GM11168 (cell line): ENCODE measurements at regions not wholly inside any gene's neighbourhood (a gene's known extent, or its start where the extent isn't known, plus 50 kb on each side); places are given as distances from the start of the nearest gene placed in this dataset.

Experiments used
- in situ Hi-C: fragments of 300-500 bp; cut with MboI; formaldehyde crosslinking; loops from one replicate; pipeline ENCODE4 v1.12.0; 2022; ENCODE audit warnings: low sequenced_read_pairs; ENCODE audit not compliant: unreplicated experiment

DNA sequence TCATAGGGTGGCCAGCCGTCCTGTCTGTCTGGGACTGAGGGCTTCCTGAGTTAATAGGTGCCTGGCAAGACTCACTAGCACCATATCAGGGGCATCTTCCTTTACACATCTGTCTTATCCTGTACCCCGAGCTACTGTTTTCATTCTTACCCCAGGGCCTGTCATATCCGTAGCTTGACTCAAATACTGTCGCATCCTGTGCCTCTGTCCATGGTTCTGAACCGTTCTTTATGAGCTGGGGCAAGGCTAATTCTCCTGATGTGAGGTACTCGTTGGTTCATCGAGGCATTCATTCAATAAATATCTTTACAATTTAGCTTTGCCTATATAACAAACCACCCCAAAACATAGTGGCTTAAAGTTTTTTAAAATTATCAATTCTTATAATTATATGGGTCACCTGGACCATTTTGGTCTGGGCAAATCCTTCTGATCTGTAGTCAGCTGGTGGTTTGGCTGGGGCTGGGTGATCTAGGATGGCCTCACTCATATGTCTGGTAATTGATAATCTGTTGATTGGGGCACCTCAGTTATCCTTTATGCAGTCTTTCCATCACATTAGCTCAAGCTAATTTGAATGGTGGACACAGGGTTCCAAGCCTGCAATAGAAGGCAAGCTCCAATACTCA is 121.2 kb downstream of the TLE3 start:
- in situ Hi-C loops = loop anchor here (25.0 kb wide), 1 partner anchor 511 kb away; no protein-coding TSS in a partner anchor

DNA sequence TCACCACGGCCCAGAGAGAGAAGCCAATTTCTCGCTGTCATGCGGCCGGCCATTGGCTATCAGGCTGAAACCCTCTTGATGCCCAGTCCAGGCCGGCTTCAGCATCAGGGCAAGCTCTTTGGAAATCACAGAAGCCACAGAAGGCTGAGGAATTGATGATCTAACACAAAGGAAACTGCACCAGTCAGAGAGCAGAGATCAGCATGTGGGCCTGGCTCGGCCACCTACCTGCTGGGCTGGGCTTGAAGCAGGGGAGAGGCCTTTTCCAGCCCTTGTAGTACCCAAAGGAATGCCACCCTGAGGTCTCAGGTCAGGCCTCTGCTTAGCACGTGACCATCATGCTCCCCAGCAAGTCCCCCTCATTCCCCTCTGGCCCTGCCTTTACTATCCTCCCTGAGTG is 119.1 kb downstream of the TLE3 start:
- in situ Hi-C loops = loop anchor here (25.0 kb wide), 1 partner anchor 509 kb away; no protein-coding TSS in a partner anchor

DNA sequence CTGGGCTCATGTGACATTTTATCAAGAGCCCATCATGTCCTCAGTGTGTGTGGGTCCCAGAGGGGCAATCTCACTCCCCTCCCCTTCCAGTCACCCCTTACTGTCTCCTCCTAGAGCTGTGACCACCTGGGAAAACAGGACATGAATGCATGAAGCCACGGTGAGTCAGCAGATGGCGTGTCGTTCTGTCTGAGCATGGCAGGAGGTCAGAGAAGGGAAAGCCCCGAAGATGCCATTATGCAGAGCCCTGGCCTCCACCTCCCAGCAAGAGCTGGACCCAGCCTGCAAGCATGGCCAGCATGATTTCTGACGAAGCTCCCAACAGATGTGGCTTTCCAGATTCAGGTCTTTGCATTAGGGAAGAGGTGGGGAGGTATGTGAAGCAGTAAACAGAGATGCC is 118.5 kb downstream of the TLE3 start:
- in situ Hi-C loops = loop anchor here (25.0 kb wide), 1 partner anchor 508 kb away; no protein-coding TSS in a partner anchor

DNA sequence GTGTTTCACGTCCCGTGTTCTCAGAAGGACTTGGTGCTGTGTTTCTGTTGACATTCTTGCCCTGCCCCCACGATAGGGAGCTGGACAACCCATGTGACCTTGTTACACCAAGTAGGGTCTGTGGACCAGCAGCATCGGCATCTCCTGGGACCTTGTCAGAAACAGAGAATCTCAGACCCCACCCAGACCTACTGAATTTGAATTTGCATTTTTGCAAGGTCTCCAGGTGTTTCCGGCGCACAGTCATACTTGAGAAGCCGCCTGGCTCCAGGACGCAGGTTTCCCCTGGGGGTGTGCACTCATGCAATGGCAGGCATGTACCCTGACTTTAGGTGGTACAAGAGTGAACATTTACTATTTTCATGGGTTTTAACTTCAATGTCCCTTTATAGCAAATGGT is 117.9 kb downstream of the TLE3 start:
- in situ Hi-C loops = loop anchor here (25.0 kb wide), 1 partner anchor 508 kb away; no protein-coding TSS in a partner anchor

DNA sequence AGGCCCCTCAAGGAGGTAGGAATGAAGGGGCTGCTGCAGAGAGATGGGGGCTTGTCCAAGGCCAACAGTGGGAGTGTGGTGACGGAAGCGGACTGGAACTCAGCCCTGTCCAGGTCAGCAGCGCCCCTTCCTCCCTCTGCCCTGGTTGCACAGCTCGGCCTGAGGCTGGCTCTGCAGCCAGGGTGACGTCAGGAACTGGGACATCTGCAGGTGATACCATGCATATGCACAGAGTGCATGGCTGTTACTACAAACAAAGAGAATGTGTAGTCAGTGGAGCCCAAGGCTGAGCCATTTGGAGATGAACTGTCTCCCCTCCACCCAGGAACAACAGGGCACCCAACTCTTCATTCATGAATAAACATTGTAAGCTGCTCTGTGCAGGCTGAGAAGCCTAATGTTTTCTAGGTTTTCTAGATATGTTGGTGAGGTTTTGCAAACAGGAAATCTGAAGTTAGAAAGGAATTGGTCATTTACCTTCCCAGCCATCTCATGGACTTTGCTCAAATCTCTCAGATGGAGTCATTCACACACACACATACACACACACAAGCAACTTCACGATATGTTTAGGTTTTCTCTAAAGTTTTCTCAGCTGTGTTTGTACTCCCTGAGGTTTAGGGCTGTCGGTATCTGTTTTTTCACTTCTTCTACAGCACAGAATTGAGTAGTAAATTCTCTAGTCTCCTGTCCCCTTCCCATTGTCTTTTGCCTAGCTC is 117.2 kb downstream of the TLE3 start:
- in situ Hi-C loops = loop anchor here (25.0 kb wide), 1 partner anchor 507 kb away; no protein-coding TSS in a partner anchor

DNA sequence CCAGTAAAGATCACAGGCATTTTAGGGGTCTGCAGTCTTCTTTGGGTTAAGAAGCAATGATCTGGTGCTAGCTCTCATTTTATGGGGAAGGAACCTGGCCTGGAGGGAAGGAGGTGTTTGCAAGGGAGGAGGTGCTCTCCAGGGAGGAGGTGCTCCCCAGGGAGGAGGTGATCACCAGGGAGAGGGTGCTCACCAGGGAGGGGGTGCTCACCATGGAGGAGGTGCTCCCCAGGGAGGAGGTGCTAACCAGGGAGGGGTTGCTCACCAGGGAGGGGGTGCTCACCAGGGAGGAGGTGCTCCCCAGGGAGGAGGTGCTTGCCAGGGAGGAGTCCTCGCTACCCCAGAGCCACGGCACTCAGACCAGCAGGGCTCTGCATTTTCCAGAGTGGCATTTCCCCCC is 115.7 kb downstream of the TLE3 start:
- in situ Hi-C loops = loop anchor here (25.0 kb wide), 1 partner anchor 505 kb away; no protein-coding TSS in a partner anchor

DNA sequence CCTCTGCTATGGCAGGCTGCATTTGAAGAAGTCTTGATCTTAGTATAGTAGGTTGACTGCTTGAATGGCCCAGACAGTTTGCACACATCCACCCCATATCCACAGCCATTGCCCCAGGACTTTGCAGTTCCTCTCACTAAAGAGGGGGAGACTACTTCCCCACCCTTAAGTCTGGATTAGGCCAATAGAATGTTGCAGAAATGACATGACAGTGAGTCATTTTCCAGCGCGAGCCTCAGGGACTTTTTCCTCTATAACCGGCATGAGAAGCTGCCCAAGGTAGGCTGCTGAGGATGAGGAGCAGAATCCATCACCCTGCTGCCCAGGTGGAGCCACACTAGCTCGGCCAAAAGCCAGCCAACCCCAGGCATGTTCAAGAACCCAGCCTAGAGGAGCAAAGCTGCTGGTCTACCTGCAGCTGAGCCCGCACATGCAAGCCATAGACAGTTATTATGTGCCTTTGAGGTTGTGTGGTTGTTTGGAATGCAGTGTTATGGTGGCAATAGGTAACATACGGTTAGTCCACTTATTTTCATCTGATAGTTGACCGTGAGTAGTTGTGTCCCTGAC is 113.9 kb downstream of the TLE3 start:
- in situ Hi-C loops = loop anchor here (25.0 kb wide), 1 partner anchor 504 kb away; no protein-coding TSS in a partner anchor

DNA sequence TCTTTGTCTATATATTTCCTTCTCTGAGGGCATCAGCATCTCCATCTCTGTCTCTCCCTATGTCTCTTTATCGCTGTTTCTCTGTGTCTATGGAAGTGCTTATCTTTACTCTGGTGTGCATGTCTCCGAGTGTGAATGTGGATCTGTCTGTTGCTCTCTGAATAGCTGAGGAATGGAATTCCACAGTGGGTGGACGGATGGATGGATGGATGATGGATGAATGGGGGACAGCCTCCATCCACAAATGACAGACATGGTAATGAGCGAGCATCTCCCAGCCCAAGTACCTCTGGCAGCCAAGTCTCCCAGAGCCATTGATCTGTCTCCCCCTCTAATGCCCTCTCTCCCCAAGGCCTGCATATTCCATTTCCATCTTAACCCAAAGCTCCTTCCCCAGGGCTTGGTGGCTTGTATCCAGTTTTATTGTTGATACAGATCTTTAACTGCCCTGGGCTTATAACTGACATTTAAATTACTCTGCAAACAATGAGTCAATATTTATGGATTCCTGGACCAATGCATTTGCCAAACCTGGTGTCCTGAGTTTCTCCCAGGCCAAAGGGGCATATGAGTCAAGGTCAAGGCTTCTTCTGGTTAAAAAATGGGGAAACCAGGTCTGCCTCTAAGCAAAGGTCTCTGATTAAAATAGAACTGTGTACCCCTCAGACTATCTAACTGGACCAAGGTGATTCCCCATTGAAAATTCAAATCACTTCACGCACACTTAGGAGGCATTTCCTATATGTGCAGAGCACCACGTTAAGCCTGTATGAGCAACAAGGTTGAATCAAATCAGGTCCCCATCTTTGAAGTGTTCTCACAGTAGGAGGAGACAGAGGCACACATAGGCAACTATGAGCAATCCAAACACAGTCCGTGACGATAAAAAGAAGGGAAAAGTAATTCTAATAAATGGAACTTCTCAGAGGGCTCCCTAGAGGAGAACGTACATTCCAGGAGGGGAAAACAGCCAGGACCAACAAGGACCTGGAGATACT is 109.9 kb downstream of the TLE3 start:
- in situ Hi-C loops = loop anchor here (25.0 kb wide), 1 partner anchor 500 kb away; no protein-coding TSS in a partner anchor

DNA sequence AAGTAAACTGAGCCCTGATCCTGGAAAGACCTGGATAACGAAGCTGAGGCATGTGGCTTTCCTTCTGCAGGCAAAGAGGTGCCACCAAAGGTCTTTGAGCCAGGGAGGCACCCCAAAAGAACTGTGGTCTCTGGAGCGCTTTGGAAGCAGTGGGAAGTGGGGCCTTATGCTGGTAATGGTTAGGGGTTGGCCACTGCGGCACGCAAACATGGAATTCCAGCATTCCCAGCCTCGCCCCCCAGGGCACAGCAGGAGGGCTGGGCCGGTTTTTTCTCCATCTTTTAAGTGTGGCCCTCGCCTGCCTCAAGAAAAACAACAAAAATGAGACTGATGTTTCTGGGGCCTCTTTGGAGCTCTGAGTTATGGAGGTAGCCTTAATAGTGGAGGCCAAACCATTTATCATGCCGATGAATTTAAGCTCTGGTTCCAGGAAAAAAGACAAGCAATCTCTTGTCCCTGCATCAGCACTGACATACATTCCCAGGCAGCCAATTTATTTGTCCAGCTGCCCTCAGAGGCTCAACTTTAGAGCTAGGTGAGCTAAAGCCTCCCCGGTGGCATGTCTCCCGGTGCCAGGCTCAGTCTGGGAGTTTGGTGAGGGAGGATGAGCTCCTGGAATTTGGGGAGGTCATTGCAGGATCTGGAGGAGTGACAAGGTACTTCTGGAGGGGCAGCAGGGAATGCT is 109.0 kb downstream of the TLE3 start:
- in situ Hi-C loops = loop anchor here (25.0 kb wide), 1 partner anchor 499 kb away; no protein-coding TSS in a partner anchor

DNA sequence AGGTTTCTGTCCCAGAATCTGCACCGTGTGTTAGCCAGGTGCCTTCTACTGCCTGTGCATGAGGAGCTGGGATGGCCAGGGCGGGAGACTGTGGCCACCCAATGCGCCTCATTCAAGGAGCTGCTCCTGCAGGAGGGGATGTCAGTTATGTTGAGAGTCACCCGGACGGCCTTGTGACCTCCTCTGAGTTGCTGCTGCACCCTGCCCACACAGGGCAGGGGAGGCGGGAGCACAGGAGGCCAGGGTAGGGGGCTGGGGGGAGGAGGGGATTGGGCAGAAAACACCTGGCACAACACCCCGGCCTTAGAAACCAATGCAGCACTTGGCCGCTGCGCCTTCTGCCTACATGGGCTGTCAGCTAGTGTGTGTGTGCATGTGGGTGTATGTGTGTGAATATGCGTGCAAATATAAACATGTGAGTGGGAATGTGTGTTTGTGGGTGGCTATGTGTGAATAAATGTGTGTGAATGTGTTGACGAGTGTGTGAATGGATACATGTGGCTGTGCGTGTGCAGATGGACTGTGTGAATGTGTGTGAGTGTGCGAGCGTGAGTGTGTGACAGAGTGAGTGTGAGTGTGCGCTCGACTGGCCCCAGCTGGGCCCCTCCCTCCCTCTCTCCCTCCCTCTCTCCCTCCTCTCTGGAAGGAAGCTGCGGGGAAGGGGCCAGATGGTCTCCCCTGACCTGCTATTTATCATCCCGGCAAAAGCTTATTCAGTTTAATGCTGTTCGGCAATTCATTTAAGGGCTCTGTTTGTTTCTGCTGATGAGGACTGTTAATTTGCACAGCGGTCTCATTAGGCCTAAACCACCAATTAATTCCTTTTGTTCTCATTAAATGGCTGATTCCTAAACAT is 106.9 kb downstream of the TLE3 start:
- in situ Hi-C loops = loop anchor here (25.0 kb wide), 1 partner anchor 497 kb away; no protein-coding TSS in a partner anchor

DNA sequence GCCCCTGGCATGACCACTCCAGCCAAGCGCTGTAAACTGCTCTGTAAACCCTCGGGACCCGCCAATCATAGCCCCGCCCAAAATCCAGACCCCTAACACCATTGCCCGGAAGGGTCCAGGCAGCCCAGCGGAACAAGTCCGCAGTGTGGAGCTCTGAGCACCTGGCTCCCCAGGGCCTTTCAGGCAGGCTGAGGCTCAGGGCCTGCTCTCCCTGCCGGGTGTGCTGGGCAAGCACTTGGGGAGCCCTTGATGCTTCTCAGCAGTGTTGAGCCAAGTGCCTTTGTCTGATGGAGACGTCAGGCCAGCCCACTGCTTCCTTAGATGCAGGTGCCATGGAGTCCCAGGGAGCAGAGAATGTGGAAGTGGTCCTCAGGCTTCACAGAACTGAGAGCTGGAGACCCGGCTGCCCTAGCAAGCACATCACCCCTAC is 106.2 kb downstream of the TLE3 start:
- in situ Hi-C loops = loop anchor here (25.0 kb wide), 1 partner anchor 496 kb away; no protein-coding TSS in a partner anchor

DNA sequence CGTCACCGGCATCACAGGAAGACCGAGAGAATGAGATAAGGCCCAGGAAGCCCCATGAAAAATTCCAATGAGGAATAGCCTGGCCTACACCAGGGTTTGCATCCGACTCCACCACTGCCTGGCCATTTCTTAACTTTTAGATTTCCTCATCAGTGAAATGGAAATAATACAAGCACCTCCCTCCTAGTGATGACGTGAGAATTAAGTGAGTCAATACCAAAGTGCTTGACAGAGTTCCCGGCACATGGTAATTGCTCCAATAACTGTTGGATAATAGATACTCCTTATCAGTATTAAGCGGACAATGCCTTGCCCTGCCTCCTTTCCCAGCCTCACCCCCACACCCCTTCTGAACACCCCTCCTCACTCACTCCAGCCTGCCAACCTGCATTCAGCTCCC is 105.4 kb downstream of the TLE3 start:
- in situ Hi-C loops = loop anchor here (25.0 kb wide), 1 partner anchor 495 kb away; no protein-coding TSS in a partner anchor

DNA sequence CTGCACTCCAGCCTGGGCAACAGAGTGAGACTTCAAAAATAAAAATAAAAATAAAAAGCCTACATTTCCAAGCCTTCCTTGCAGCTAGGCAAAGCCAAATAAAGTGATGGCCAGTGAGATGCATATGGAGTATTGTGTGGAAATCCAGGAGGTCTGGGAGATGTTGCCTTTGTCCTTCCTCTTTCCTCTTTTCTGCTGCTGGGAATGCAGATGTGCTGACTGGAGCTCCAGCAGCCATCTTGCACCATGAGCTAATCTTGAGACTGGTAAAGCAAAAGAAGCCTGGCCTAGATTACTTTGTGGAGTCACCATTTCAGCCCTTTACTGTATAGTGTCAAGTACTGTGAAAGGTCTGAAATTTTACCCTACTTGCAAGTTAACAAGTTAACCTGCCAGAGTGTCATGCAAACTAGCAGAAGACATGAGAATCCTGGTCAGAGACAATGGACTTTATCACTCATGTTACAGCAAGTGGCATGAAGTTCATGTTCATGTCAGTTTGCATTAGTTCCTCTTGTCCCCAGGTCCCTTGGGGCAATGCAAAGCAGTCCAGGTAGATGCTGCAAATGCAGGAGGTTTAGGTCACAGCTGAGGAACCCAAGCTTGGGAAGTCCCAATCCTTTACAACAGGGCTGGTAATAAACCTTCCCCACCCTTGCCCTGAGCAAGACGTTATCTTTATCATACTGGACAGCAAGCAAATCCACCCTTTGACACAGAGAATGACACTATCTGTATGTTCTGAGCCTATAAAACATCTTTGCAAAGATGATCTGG is 103.1 kb downstream of the TLE3 start:
- in situ Hi-C loops = loop anchor here (25.0 kb wide), 1 partner anchor 493 kb away; no protein-coding TSS in a partner anchor

DNA sequence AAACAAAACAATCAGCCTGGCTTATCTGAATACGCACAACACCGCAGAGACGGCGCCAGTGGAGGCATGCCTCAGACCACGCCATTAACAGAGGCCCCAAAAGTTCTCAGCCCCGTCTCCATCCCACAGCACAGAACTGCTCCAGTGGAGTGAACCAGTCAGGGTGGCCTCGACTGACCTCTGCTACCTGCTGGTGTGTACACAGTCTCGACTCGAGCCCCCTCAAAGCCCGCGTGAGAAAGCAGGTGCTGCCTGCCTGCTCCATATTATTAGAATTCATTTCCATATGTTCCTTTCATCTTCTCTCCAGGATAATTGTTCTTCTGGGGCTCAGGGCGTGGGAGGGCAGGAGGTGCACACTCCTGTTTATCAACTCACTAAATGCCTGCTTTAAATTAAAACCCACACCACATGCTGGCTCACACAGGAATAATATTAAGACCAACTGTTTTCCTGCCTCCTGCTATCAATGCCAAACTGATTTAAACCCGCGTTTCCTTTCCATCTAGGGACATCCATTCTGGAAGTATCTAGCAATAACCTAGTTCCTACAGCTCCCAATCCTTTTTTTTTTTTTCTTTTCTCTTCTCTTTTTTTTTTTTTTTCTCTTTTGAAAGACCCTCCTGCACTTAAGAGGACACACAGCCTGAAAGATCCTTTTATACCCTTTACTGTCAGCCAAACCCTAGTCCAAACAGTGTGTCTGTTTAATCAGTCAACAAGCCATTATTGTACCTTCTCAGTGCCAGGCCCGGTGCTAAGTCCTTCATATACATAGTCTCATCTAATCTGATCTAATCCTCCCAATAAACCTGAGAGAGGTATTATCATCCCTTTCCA is 101.2 kb downstream of the TLE3 start:
- in situ Hi-C loops = loop anchor here (25.0 kb wide), 1 partner anchor 491 kb away; no protein-coding TSS in a partner anchor

DNA sequence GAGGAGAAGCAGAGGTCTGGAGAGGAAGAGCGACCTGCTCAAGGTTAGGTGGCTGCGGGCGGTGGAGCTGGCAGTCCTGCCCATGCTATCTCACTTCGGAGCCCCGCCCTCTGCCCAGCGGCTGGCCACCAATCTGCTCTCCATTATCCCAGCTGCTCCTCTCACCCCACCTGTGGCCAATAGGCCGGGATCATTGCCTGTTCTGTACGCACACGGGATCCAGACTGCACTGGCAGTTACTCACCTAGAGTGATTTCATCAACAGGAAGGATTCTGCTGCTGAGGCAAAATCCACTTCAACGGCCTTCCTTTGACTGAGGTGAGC is 100.6 kb downstream of the TLE3 start:
- in situ Hi-C loops = loop anchor here (25.0 kb wide), 1 partner anchor 490 kb away; no protein-coding TSS in a partner anchor
